OCI-LY1 (cell line): ENCODE measurements at regions not wholly inside any gene's neighbourhood (a gene's known extent, or its start where the extent isn't known, plus 50 kb on each side); places are given as distances from the start of the nearest gene placed in this dataset.

ENCODE experiments used
- EZH2 ChIP-seq: fragments of 200-600 bp; sonication (generic), shearing (Covaris generic); IDR thresholded peaks from 2 replicates; pipeline ENCODE4 v1.8.0; 2017; ENCODE audit warnings: borderline replicate concordance, mixed run types, mild to moderate bottlenecking, antibody characterized with exemption, low read length, moderate library complexity, mixed read lengths
- TF ChIP-seq, protein P1 (sequence below): fragments of 200-600 bp; sonication (generic), shearing (Covaris generic); IDR thresholded peaks from 2 replicates; pipeline ENCODE4 v1.5.1; 2017; ENCODE audit warnings: mild to moderate bottlenecking, antibody characterized with exemption, low read length, moderate library complexity, mixed read lengths

DNA sequence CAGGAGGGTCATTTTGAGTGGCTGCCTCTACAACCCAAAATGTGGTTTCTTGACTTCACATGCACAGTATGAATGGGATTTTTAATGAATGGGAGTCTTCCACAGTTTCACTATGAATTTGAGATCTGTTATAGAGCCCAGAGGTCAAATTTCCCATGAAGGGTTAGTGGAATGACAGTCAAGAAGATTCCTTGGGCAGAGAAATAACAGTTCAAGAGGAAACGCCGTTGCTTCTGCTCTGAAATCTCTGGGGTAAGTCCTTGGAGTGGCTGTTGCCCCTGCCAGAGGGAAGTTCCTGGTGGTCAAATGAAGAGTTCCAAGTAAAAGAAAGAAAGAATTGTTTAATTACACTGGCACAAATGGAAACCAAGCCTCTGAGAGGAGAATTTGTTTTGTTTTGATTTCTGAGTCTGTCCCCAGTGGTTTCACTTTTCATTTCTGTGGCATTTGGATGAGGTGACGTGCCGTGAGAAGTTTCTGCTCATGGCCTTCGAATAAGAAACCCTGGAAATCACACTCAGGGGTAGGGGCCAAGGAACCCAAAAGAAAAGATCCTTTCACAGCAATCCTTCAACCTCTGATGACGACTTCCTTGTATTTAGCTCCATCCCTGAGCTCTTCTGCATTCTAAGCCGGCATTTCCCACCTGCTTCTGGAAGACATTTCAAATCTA lies 77.5 kb upstream of the IL12A start:
- TF ChIP-seq EZH2 = no peak
- TF ChIP-seq, protein P1, sequence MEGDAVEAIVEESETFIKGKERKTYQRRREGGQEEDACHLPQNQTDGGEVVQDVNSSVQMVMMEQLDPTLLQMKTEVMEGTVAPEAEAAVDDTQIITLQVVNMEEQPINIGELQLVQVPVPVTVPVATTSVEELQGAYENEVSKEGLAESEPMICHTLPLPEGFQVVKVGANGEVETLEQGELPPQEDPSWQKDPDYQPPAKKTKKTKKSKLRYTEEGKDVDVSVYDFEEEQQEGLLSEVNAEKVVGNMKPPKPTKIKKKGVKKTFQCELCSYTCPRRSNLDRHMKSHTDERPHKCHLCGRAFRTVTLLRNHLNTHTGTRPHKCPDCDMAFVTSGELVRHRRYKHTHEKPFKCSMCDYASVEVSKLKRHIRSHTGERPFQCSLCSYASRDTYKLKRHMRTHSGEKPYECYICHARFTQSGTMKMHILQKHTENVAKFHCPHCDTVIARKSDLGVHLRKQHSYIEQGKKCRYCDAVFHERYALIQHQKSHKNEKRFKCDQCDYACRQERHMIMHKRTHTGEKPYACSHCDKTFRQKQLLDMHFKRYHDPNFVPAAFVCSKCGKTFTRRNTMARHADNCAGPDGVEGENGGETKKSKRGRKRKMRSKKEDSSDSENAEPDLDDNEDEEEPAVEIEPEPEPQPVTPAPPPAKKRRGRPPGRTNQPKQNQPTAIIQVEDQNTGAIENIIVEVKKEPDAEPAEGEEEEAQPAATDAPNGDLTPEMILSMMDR = no peak
